HL-60 (cell line): ENCODE measurements at regions not wholly inside any gene's neighbourhood (a gene's known extent, or its start where the extent isn't known, plus 50 kb on each side); places are given as distances from the start of the nearest gene placed in this dataset.

Experiments
- DNase-seq, 2 experiments: peaks; one replicate each; pipeline ENCODE4 v3.0.0-alpha.2; 2010 to 2020; ENCODE audit warnings: low read depth in 1 of 2, low spot score in 1 of 2
- H3K27ac ChIP-seq: fragments of 250-450 bp; sonication (Bioruptor Pico); replicated peaks from 2 replicates; pipeline ENCODE4 v1.5.1; 2020; ENCODE audit warnings: mild to moderate bottlenecking, moderate library complexity
- H3K27me3 ChIP-seq: fragments of 250-450 bp; sonication (Bioruptor Pico); 2 replicates; pipeline ENCODE4 v1.5.1; 2021; ENCODE audit warnings: mild to moderate bottlenecking, moderate library complexity; ENCODE audit not compliant: insufficient read depth, poor library complexity, severe bottlenecking
- H3K4me3 ChIP-seq: replicated peaks from 2 replicates; pipeline ENCODE4 v1.5.1; 2011; ENCODE audit warnings: mild to moderate bottlenecking, control low read depth, low read length; ENCODE audit not compliant: insufficient read depth
- GABPA ChIP-seq: IDR thresholded peaks from 2 replicates; pipeline ENCODE4 v1.6.1; 2012; ENCODE audit warnings: low read depth
- POLR2AphosphoS5 ChIP-seq: IDR thresholded peaks from 2 replicates; pipeline ENCODE4 v1.6.1; 2012; ENCODE audit warnings: low read depth
- SPI1 ChIP-seq: IDR thresholded peaks from 2 replicates; pipeline ENCODE4 v1.6.1; 2012; ENCODE audit warnings: low read depth, mild to moderate bottlenecking, borderline replicate concordance
- TF ChIP-seq, protein P1 (sequence below): IDR thresholded peaks from 2 replicates; pipeline ENCODE4 v1.6.1; 2012; ENCODE audit warnings: low read depth; ENCODE audit not compliant: insufficient replicate concordance
- TF ChIP-seq, protein P2 (sequence below): IDR thresholded peaks from one replicate; pipeline ENCODE4 v1.5.1; 2011; ENCODE audit warnings: low read length, control low read depth, inconsistent platforms; ENCODE audit not compliant: insufficient read depth

GRCh38 chr9:89975630-89976029, 370.8 kb downstream of the GADD45G start:
- H3K27ac ChIP-seq = no peak overlapping the region
- DNase-seq = no peak
- TF ChIP-seq POLR2AphosphoS5 (no peak), GABPA (no peak), SPI1 (no peak)
- TF ChIP-seq, protein P1, sequence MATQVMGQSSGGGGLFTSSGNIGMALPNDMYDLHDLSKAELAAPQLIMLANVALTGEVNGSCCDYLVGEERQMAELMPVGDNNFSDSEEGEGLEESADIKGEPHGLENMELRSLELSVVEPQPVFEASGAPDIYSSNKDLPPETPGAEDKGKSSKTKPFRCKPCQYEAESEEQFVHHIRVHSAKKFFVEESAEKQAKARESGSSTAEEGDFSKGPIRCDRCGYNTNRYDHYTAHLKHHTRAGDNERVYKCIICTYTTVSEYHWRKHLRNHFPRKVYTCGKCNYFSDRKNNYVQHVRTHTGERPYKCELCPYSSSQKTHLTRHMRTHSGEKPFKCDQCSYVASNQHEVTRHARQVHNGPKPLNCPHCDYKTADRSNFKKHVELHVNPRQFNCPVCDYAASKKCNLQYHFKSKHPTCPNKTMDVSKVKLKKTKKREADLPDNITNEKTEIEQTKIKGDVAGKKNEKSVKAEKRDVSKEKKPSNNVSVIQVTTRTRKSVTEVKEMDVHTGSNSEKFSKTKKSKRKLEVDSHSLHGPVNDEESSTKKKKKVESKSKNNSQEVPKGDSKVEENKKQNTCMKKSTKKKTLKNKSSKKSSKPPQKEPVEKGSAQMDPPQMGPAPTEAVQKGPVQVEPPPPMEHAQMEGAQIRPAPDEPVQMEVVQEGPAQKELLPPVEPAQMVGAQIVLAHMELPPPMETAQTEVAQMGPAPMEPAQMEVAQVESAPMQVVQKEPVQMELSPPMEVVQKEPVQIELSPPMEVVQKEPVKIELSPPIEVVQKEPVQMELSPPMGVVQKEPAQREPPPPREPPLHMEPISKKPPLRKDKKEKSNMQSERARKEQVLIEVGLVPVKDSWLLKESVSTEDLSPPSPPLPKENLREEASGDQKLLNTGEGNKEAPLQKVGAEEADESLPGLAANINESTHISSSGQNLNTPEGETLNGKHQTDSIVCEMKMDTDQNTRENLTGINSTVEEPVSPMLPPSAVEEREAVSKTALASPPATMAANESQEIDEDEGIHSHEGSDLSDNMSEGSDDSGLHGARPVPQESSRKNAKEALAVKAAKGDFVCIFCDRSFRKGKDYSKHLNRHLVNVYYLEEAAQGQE = no peak
- TF ChIP-seq, protein P2, sequence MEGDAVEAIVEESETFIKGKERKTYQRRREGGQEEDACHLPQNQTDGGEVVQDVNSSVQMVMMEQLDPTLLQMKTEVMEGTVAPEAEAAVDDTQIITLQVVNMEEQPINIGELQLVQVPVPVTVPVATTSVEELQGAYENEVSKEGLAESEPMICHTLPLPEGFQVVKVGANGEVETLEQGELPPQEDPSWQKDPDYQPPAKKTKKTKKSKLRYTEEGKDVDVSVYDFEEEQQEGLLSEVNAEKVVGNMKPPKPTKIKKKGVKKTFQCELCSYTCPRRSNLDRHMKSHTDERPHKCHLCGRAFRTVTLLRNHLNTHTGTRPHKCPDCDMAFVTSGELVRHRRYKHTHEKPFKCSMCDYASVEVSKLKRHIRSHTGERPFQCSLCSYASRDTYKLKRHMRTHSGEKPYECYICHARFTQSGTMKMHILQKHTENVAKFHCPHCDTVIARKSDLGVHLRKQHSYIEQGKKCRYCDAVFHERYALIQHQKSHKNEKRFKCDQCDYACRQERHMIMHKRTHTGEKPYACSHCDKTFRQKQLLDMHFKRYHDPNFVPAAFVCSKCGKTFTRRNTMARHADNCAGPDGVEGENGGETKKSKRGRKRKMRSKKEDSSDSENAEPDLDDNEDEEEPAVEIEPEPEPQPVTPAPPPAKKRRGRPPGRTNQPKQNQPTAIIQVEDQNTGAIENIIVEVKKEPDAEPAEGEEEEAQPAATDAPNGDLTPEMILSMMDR = no peak
- H3K27me3 ChIP-seq = peaks cover 2% of the 10 kb centered on the region
- H3K4me3 ChIP-seq = no peak overlapping the region

- TF ChIP-seq SPI1 = peak; percentile 5; the same call in 1 of the 2 replicates
- TF ChIP-seq, protein P2 = no peak
- H3K27ac ChIP-seq = no peak overlapping the region
- DNase-seq = no peak
- no peak overlapping the region for H3K4me3 ChIP-seq
- peaks cover 2% of the 10 kb centered on the region for H3K27me3 ChIP-seq
These were observed 373.4 kb downstream of the GADD45G start for GRCh38 chr9:89978185-89978584.

GRCh38 chr9:89980600-89980999, 375.8 kb downstream of the GADD45G start:
- no peak for DNase-seq

More at GRCh38 chr9:89980600-89980999, 375.8 kb downstream of the GADD45G start:
- H3K27me3 ChIP-seq = peaks cover 2% of the 10 kb centered on the region
- TF ChIP-seq, protein P2 = no peak
- TF ChIP-seq, protein P1 = no peak
- TF ChIP-seq GABPA (no peak), SPI1 (no peak), POLR2AphosphoS5 (no peak)
- no peak overlapping the region for H3K4me3 ChIP-seq
- H3K27ac ChIP-seq = no peak overlapping the region
